Vagina (tissue), 2 donors: ENCODE measurements at regions not wholly inside any gene's neighbourhood (a gene's known extent, or its start where the extent isn't known, plus 50 kb on each side); places are given as distances from the start of the nearest gene placed in this dataset.

Experiments used
- CTCF ChIP-seq, 3 experiments: fragments of 450-650 bp in 2 of 3; fragments of 200-600 bp in 1 of 3; sonication (generic) in 1 of 3; IDR thresholded peaks; one replicate each; pipeline ENCODE4 v1.5.1; 2017 to 2019; ENCODE audit warnings: antibody characterized with exemption in 3 of 3, mild to moderate bottlenecking in 2 of 3, moderate library complexity in 2 of 3
- POLR2A ChIP-seq, 2 donors: fragments of 450-650 bp; IDR thresholded peaks; one replicate each; pipeline ENCODE4 v1.6.1; 2017; ENCODE audit warnings: antibody characterized with exemption in 2 of 2, mild to moderate bottlenecking in 2 of 2, moderate library complexity in 2 of 2
- POLR2AphosphoS5 ChIP-seq, 2 donors: sonication (generic); formaldehyde crosslinking; IDR thresholded peaks; one replicate each; pipeline ENCODE4 v1.9.0; 2017; ENCODE audit warnings: antibody characterized with exemption in 2 of 2, mild to moderate bottlenecking in 2 of 2, low read depth in 1 of 2; ENCODE audit not compliant: insufficient read depth in 1 of 2

- TF ChIP-seq CTCF (IDR thresholded peaks at IDR 0.05) = no peak
- TF ChIP-seq POLR2AphosphoS5 (IDR thresholded peaks at IDR 0.05; ENCODE audit: insufficient read depth in 1 of 2, low read depth in 1 of 2) = no peak
- no peak for TF ChIP-seq POLR2A (IDR thresholded peaks at IDR 0.05)
Observed at GRCh38 chr2:63763391-63763941, 78.2 kb upstream of the UGP2 start.
